ENCODE measurements at regions not wholly inside any gene's neighbourhood (a gene's known extent, or its start where the extent isn't known, plus 50 kb on each side); places are given as distances from the start of the nearest gene placed in this dataset.

- H3K4me3 ChIP-seq (ENCODE audit: control insufficient read depth, low read depth, low read length) = no peak overlapping the region
- no peak for DNase-seq (ENCODE audit: low read depth)
- TF ChIP-seq CTCF (IDR thresholded peaks at IDR 0.05; ENCODE audit: control insufficient read depth, insufficient read depth, low read depth, low read length, missing control alignments) = no peak
Measured at GRCh38 chr12:19070341-19070740, 59.2 kb upstream of the PLEKHA5 start.

GRCh38 chr12:19074700-19075099, 54.8 kb upstream of the PLEKHA5 start:
- no peak for TF ChIP-seq CTCF (IDR thresholded peaks at IDR 0.05; ENCODE audit: control insufficient read depth, insufficient read depth, low read depth, low read length, missing control alignments)
- no peak overlapping the region for H3K4me3 ChIP-seq (ENCODE audit: control insufficient read depth, low read depth, low read length)
- DNase-seq (ENCODE audit: low read depth) = no peak

GRCh38 chr12:19075711-19076340, 53.7 kb upstream of the PLEKHA5 start:
- no peak overlapping the region for H3K4me3 ChIP-seq (ENCODE audit: control insufficient read depth, low read depth, low read length)
- no peak for DNase-seq (ENCODE audit: low read depth)
- no peak for TF ChIP-seq CTCF (IDR thresholded peaks at IDR 0.05; ENCODE audit: control insufficient read depth, insufficient read depth, low read depth, low read length, missing control alignments)
